ENCODE measurements at regions not wholly inside any gene's neighbourhood (a gene's known extent, or its start where the extent isn't known, plus 50 kb on each side); places are given as distances from the start of the nearest gene placed in this dataset.

GRCh38 chr13:40377783-40378182 is 288.7 kb downstream of the FOXO1 start:
- DNase-seq = no peak

GRCh38 chr13:40379196-40379595 is 287.2 kb downstream of the FOXO1 start:
- no peak for DNase-seq

- no peak for DNase-seq
Measured at GRCh38 chr13:40379794-40380578, 286.5 kb downstream of the FOXO1 start.

- no peak for DNase-seq
Measured at GRCh38 chr13:40381935-40382764, 284.3 kb downstream of the FOXO1 start.

- no peak for DNase-seq
Measured at GRCh38 chr13:40383132-40383531, 283.3 kb downstream of the FOXO1 start.

- DNase-seq = no peak
Measured at GRCh38 chr13:40383885-40384284, 282.6 kb downstream of the FOXO1 start.

- no peak for DNase-seq
Measured at GRCh38 chr13:40384976-40385857, 281.2 kb downstream of the FOXO1 start.

GRCh38 chr13:40385858-40386180 is 280.6 kb downstream of the FOXO1 start:
- DNase-seq = no peak

- DNase-seq = no peak
Measured at GRCh38 chr13:40386586-40386985, 279.9 kb downstream of the FOXO1 start.

GRCh38 chr13:40387775-40388174 is 278.7 kb downstream of the FOXO1 start:
- no peak for DNase-seq

GRCh38 chr13:40388617-40389016 is 277.8 kb downstream of the FOXO1 start:
- peak; percentile 89 for DNase-seq

- peak; percentile 44 for DNase-seq
Measured at GRCh38 chr13:40389081-40389641, 277.3 kb downstream of the FOXO1 start.

- no peak for DNase-seq
Measured at GRCh38 chr13:40390401-40390916, 276.0 kb downstream of the FOXO1 start.

GRCh38 chr13:40391788-40392187 is 274.7 kb downstream of the FOXO1 start:
- no peak for DNase-seq

GRCh38 chr13:40394304-40394985 is 272.0 kb downstream of the FOXO1 start:
- DNase-seq = no peak

GRCh38 chr13:40398065-40398464 is 268.4 kb downstream of the FOXO1 start:
- no peak for DNase-seq

- DNase-seq = no peak
Measured at GRCh38 chr13:40399756-40400155, 266.7 kb downstream of the FOXO1 start.

- peak; percentile 40 for DNase-seq
Measured at GRCh38 chr13:40401911-40402776, 264.3 kb downstream of the FOXO1 start.

GRCh38 chr13:40402931-40403431 is 263.5 kb downstream of the FOXO1 start:
- DNase-seq = no peak

- DNase-seq = no peak
Measured at GRCh38 chr13:40403509-40404241, 262.8 kb downstream of the FOXO1 start.

All from CD4-positive, alpha-beta T cell treated with Interleukin-4 for 4 hours (primary cell).